ENCODE measurements at regions not wholly inside any gene's neighbourhood (a gene's known extent, or its start where the extent isn't known, plus 50 kb on each side); places are given as distances from the start of the nearest gene placed in this dataset.

GRCh38 chr5:10173716-10174115 lies 76.0 kb downstream of the ATPSCKMT start:
- DNase-seq (ENCODE audit: low spot score) (no peak), FAIRE-seq (no peak)

GRCh38 chr5:10172247-10172646 lies 77.4 kb downstream of the ATPSCKMT start:
- no peak for FAIRE-seq
- no peak for DNase-seq (ENCODE audit: low spot score)

GRCh38 chr5:10169359-10169758 lies 80.3 kb downstream of the ATPSCKMT start:
- no peak for DNase-seq (ENCODE audit: low spot score)
- FAIRE-seq = no peak

GRCh38 chr5:10168254-10168653 lies 81.4 kb downstream of the ATPSCKMT start:
- no peak for DNase-seq (ENCODE audit: low spot score)
- no peak for FAIRE-seq

GRCh38 chr5:10167806-10168205 lies 81.9 kb downstream of the ATPSCKMT start:
- FAIRE-seq (no peak), DNase-seq (ENCODE audit: low spot score) (no peak)

GRCh38 chr5:10166392-10166791 lies 83.3 kb downstream of the ATPSCKMT start:
- DNase-seq (ENCODE audit: low spot score) (no peak), FAIRE-seq (no peak)

GRCh38 chr5:10162468-10162867 lies 87.2 kb downstream of the ATPSCKMT start:
- DNase-seq (ENCODE audit: low spot score) = no peak

GRCh38 chr5:10161778-10162177 lies 87.9 kb downstream of the ATPSCKMT start:
- FAIRE-seq (no peak), DNase-seq (ENCODE audit: low spot score) (no peak)

More at GRCh38 chr5:10162468-10162867, 87.2 kb downstream of the ATPSCKMT start:
- peak; percentile 20 for FAIRE-seq

- DNase-seq (ENCODE audit: low spot score) (no peak), FAIRE-seq (no peak)
Observed at GRCh38 chr5:10160241-10160640, 89.4 kb downstream of the ATPSCKMT start.

- no peak for FAIRE-seq
Observed at GRCh38 chr5:10158886-10159285, 90.8 kb downstream of the ATPSCKMT start.

GRCh38 chr5:10157085-10157669 lies 92.5 kb downstream of the ATPSCKMT start:
- FAIRE-seq (no peak), DNase-seq (ENCODE audit: low spot score) (no peak)

More at GRCh38 chr5:10158886-10159285, 90.8 kb downstream of the ATPSCKMT start:
- DNase-seq (ENCODE audit: low spot score) = no peak

GRCh38 chr5:10155897-10156667 lies 93.6 kb downstream of the ATPSCKMT start:
- no peak for DNase-seq (ENCODE audit: low spot score)
- FAIRE-seq = no peak

- FAIRE-seq = no peak
- DNase-seq (ENCODE audit: low spot score) = no peak
Observed at GRCh38 chr5:10153808-10154537, 95.7 kb downstream of the ATPSCKMT start.

GRCh38 chr5:10153394-10153793 lies 96.3 kb downstream of the ATPSCKMT start:
- no peak for FAIRE-seq
- DNase-seq (ENCODE audit: low spot score) = no peak

- FAIRE-seq (no peak), DNase-seq (ENCODE audit: low spot score) (no peak)
Observed at GRCh38 chr5:10151656-10152055, 98.0 kb downstream of the ATPSCKMT start.

- DNase-seq (ENCODE audit: low spot score) (no peak), FAIRE-seq (no peak)
Observed at GRCh38 chr5:10149911-10150310, 99.8 kb downstream of the ATPSCKMT start.

- DNase-seq (ENCODE audit: low spot score) (peak; percentile 54), FAIRE-seq (no peak)
Observed at GRCh38 chr5:10145923-10146401, 103.7 kb downstream of the ATPSCKMT start.

- DNase-seq (ENCODE audit: low spot score) = no peak
- no peak for FAIRE-seq
Observed at GRCh38 chr5:10144040-10144439, 105.6 kb downstream of the ATPSCKMT start.

- FAIRE-seq = no peak
- DNase-seq (ENCODE audit: low spot score) = no peak
Observed at GRCh38 chr5:10140195-10140973, 109.3 kb downstream of the ATPSCKMT start.

GRCh38 chr5:10138395-10139057 lies 111.2 kb downstream of the ATPSCKMT start:
- no peak for FAIRE-seq
- no peak for DNase-seq (ENCODE audit: low spot score)

GRCh38 chr5:10133830-10134229 lies 115.9 kb downstream of the ATPSCKMT start:
- FAIRE-seq = no peak
- DNase-seq (ENCODE audit: low spot score) = no peak

Measured in urothelium cell line (cell line).